Stimulated activated CD4-positive, alpha-beta T cell treated with anti-CD3 and anti-CD28 coated beads, Interleukin-12 subunit alpha, Interleukin-12 subunit beta, amount 100 ng/mL, for 48 hours (primary cell): ENCODE measurements at regions not wholly inside any gene's neighbourhood (a gene's known extent, or its start where the extent isn't known, plus 50 kb on each side); places are given as distances from the start of the nearest gene placed in this dataset.

Source experiments
- DNase-seq, 3 donors: peaks; one replicate each; pipeline ENCODE4 v3.0.0-alpha.2; 2020; ENCODE audit warnings: low read depth in 2 of 3, low spot score in 1 of 3

- DNase-seq = no peak
Measured at GRCh38 chr4:3831529-3832150, 65.5 kb downstream of the ADRA2C start.

- DNase-seq = no peak
Measured at GRCh38 chr4:3832536-3833220, 66.5 kb downstream of the ADRA2C start.

DNA sequence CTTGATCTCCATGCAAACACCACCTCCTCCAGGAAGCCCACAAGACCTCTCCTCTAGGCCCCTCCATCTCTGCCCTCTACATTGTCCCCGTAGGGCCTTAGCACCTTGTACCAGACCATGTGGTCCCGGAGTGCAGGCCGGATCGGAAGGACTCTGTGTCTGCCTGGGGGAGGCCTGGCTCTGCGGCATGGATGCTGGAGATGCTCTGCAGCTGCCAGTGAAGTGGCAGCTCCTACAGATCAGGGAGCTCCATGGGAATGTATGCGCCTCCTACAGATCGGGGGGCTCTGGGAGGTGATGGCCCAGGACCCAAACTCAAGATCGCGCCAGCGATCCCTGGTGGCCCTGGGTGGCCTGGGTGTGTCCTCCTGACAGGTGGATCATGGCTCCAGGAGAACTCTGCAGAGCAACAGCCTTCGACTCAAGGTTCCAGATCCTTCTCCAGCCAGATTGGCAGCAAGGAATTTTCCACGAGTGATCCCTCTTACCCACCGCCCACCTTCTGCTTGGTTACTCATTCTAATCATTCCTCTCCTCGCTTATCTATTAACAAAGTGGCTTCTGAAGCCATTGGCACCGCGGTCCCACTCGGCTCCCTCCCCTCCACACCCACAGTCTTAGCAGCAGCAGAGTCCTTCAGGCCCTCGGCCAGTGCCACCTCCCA is 67.3 kb downstream of the ADRA2C start:
- no peak for DNase-seq

- no peak for DNase-seq
Measured at GRCh38 chr4:3834186-3834662, 68.0 kb downstream of the ADRA2C start.

GRCh38 chr4:3834663-3835521 is 68.7 kb downstream of the ADRA2C start:
- no peak for DNase-seq

DNA sequence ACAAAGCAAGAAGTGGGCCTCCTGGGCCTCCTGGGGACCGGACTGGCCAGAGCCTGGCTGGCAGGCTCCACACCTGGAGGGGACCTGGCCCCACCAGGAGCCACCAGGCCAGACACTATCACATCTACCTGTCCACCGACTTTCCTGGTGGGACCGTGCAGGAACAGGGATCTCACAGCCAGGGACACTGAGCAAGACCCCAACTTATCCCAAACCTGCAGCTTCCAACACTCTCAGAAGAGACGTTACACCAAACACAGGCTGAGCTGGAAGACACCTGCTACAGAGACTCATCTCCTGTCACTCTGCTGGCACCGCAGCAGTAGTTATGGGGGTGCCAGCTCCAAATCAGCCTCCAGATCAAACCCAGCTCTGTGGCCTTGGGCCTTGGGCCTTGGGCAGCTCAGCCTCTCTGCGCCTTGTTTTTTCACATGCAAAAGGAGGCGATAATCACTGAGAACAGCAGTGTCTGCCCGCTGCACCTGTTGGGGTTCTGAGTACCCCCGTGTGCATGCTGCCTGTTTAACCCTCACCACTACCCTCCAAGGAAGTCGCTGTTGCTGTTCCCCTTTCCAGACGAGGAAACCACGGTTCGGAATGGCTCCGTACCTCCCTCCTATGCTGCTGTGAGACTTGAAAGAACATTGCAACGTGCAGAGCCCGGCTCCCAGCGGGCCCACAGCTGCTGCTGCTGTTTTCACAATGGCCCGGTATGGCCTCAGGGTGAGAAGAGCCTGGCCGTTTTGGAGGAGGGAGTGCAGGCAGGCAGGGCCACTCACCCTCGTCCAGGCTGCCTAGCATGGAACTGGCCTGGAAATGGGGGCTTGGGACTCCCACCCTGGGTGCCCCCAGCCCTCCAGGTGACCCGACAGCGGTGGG is 69.6 kb downstream of the ADRA2C start:
- no peak for DNase-seq

GRCh38 chr4:3836406-3836755 is 70.2 kb downstream of the ADRA2C start:
- no peak for DNase-seq

DNA sequence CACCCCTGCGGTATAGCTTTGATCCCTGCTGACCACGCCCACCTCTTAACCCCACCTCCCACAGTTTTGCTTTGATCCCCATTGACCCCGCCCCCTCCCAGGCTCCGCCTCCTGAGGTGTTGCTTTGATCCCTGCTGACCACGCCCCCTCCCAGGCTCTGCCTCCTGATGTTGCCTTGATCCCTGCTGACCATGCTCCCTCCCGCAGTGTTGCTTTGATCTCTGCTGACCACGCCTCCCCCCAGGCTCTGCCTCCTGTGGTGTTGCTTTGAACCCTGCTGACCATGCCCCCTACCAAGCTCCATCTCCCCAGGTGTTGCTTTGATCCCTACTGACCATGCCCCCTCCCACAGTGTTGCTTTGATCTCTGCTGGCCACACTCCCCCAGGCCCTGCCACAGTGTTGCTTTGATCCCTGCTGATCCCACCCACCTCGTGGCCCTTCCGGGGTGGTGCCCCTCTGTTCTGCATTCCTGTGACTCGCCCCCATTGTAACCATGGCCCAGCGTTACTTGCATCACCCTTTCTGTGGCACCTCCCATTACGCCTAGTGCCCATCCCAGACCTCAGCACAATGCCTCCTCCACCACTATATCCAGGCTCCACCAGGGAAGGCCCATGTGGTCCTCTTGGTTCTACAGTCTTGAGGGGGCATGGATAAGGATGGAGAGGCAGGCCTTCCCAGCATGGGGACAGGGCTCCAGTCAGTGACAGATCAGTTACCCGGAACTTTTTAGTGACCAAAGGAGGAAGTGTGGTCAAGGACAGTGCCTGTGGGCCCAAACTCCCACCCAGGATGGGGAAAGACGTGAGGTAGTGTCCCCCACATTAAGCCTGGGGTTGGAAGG is 70.8 kb downstream of the ADRA2C start:
- peak in 2 of 3 donors; percentile 8 to 15 for DNase-seq

DNA sequence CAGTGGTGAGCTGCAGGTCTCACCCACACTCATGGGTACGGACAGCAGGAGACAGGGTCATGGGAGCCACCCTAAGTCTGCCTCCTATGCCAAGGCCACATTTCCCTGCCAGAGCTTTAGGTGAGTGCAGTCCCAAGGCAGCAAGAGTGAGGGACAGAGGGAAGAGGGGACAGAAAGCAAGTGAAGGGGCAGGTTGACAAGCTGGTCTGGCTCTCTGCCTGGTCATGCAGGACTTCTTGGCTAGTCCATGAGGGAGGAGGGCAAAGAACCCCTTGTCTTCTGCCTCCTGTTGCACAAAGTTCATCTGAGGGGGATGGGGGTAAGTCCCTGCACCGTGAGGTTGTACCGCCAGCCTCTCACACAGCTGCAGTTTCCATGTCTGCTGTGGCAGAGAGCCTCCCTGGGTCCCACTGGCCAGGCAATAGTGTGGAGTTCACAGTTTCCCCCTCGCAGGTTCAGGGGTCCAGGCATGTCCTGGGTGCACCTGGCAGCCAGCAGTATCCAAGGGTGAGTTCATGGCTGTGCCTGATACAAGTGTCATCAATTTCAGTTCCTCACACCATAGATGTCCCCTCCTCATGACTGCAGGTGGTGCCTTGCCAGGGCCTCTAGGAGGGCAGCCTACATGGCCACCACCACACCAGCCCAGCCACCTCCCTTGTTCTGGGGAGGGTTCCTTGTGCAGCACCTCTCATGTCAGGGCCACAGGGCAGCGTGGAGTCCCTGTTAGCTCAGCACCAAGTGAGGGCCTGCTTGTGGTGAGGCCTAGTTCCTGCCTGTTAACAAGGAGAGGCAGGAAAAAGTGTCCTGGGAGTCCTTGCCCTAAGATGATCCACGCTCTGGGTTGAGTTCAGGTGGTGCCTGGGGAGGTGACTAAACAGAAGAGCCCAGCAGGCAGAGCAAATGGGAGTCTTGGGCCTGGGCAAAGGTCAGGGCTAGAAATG is 72.5 kb downstream of the ADRA2C start:
- no peak for DNase-seq

GRCh38 chr4:3845094-3845743 is 79.0 kb downstream of the ADRA2C start:
- DNase-seq = no peak

DNA sequence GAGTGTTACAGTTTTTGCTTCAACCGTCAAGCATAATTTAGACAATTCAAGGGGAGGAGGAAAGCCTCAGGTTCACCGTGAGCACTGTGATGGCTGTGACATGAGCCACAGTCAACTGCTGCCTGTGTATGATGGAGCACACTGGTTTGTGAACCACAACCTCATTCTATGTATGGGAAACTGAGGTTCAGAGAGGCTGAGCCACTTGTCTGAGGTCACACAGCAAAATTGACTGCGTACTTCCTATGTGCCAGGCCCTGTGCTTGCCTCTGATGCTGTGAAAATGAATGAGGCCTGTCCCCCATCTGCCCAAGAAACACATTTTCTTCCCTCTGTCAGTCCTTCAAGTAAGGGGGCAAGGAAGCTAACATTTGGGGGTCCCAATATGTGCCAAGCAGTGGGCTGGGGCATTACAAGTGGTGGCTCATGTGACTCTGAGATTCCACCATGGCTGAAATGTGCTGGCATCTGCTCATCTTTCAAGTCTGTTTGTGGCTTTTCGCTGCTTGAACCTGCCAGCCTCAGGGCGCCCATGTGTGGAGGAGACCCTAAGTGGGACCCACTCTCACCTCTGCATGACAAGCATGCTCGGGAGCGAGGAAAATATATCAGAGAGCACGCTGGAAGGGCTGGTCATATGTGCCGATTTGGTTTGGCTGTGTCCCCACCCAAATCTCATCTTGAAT is 79.7 kb downstream of the ADRA2C start:
- no peak for DNase-seq

DNA sequence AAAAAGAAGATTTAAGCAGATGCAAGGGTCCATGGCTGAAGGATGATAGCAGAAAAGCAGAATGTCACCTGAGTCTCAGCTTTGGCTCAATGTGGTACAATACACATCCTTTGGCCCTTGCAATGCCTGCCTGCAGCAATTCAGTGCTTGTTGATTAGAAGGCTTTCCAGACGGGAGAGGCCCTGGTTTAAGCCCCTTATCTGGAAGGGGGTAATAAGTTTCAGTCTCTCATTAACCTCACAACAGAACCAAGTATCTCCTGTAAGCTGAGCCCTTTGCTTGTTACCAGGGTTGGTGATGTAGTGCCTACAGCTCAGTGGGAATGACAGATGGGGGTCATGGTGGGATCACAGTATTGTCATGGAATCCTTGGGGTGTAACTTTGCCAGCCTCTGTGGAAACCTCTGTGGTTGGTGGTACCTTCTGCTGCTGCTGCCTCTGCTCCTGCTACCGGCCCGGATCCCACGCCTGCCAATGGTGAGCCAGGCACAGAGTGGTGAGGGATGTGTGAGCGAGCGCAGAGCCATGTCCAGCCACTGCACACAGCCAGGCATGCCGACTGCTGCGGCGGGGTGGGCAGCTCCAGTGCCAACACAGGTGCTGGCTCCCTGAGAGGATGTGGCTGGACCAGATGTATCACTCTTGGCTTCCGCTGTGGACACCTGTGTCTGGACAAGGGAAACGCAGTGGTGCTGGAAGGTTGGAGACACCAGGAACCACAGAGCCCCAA is 81.2 kb downstream of the ADRA2C start:
- DNase-seq = no peak

DNA sequence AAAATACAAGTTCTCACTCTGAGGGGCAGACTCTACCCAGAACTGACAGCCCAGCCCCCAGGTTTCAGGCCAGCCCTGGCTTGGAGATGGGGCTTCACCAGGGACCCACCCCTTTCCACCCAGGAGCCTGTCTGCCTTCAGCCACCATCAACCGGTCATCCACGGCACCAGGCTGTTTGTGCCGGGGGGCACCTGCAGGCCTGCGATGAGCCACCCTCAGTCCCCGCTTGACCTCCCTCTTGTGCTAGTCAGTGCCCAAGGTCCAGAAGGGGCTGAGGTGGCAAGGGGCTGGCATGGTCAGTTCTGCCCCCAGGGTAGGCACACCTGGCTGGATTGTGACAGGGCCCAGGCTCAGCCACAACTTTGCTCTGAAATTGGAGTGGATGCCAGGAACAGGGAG is 82.1 kb downstream of the ADRA2C start:
- DNase-seq = no peak

DNA sequence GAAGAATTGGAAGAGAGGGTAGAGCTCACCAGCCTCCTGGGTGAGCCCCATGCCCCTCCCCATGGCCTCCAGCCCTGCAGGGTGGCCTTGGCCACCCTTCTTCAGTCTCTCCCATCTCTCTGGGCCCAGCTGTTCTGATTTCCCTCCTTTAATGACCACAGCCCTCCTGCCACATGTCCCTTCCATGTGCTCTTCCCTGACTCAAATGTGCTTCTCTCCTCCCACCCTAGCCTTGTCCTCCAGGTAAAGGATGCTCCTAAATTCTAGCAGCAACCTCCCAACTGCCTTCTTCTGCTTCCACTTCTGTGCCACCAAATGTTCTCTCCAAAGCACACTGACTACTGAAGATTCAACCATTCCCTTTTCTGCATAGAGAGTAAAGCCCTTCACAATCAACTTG is 83.0 kb downstream of the ADRA2C start:
- DNase-seq = no peak

GRCh38 chr4:3850128-3850527 is 83.9 kb downstream of the ADRA2C start:
- no peak for DNase-seq

DNA sequence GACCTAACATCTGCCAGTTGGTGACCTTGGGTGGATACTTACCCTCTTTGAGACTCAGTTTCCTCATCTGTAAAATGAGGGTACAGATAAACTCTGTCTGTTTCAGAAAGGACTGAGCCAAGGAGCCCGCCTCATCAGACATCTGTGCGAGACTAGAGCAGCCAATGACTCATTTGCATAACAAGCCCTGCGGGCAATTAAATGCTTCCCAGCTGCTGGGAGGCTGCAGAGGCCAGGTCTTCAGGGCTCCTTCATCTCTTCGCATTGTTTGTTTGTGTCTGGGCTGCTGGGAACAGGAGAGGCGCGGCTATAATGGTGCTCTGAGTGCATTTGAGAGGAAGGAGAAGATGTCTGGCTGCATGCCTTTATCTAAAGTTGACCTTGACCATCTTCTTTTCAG is 85.0 kb downstream of the ADRA2C start:
- DNase-seq = no peak

DNA sequence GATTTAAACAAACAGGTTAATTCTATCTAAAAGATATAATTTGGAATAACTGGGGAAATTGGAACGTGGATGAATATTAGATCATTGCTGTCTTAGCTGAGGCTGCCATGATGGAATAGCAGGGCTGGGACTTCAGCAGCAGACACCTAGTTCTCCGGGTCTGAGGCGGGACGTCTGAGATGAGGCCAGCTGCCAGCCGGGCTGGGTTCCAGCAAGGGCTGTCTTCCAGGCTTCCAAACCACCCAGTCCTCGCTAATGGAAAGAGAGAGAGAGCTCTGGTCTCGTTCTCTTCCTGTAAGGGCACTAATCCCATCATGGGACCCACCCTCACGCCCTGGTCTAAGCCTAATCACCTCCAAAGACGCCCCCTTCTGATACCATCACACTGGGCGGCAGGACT is 85.7 kb downstream of the ADRA2C start:
- DNase-seq = no peak
